ENCODE measurements at regions not wholly inside any gene's neighbourhood (a gene's known extent, or its start where the extent isn't known, plus 50 kb on each side); places are given as distances from the start of the nearest gene placed in this dataset.
"Not testable (repeated sequence)": the region's sequence is repeated elsewhere in the genome, so short reads cannot be mapped to it uniquely, and the experiment has no call there.

- Histone ChIP-seq H4K20me1 (ENCODE audit: control insufficient read depth, extremely low read depth, insufficient read depth, low read length) (no peaks in the 10 kb centered on the region), H3K4me1 (ENCODE audit: control insufficient read depth, extremely low read depth, insufficient read depth, low read length) (no peaks in the 10 kb centered on the region), H3K27me3 (ENCODE audit: control insufficient read depth, insufficient read depth, low read length) (no peaks in the 10 kb centered on the region), H3K4me3 (replicated peaks in 1 of 4; ENCODE audit: control extremely low read depth in 1 of 4, insufficient read depth in 1 of 4, low read depth in 3 of 4, low read length in 4 of 4) (no peak overlapping the region), H3K27ac (ENCODE audit: insufficient read depth, low read length) (no peak overlapping the region), H3K4me2 (ENCODE audit: extremely low read depth, insufficient read depth, low read length) (no peak overlapping the region), H3K9ac (ENCODE audit: insufficient read depth, low read length) (no peak overlapping the region), H3K9me3 (ENCODE audit: control insufficient read depth, insufficient read depth, low read depth, low read length) (no peaks in the 10 kb centered on the region), H3K79me2 (ENCODE audit: control insufficient read depth, insufficient read depth, low read length) (no peaks in the 10 kb centered on the region), H2AFZ (ENCODE audit: low read length) (no peak overlapping the region), H3K36me3 (ENCODE audit: control insufficient read depth, insufficient read depth, low read length) (no peaks in the 10 kb centered on the region)
- TF ChIP-seq EZH2 (IDR thresholded peaks at IDR 0.05; ENCODE audit: low read length, missing control alignments): no peak
- TF ChIP-seq CTCF (conservative IDR thresholded peaks at IDR 0.05 in 1 of 2, IDR thresholded peaks at IDR 0.05 in 1 of 2; ENCODE audit: low read depth in 1 of 2, low read length in 2 of 2): no peak
- DNase-seq (ENCODE audit: low read depth in 2 of 2): no peak
Measured at GRCh38 chr6:12361042-12361765, 71.0 kb downstream of the EDN1 start.

GRCh38 chr6:12363277-12363650 lies 73.1 kb downstream of the EDN1 start:
- not testable (repeated sequence) for H3K27me3 ChIP-seq (ENCODE audit: control insufficient read depth, insufficient read depth, low read length); H3K79me2 ChIP-seq (ENCODE audit: control insufficient read depth, insufficient read depth, low read length); H3K4me1 ChIP-seq (ENCODE audit: control insufficient read depth, extremely low read depth, insufficient read depth, low read length); H2AFZ ChIP-seq (ENCODE audit: low read length); H4K20me1 ChIP-seq (ENCODE audit: control insufficient read depth, extremely low read depth, insufficient read depth, low read length); H3K27ac ChIP-seq (ENCODE audit: insufficient read depth, low read length); H3K36me3 ChIP-seq (ENCODE audit: control insufficient read depth, insufficient read depth, low read length); H3K4me3 ChIP-seq (replicated peaks in 1 of 4; ENCODE audit: control extremely low read depth in 1 of 4, insufficient read depth in 1 of 4, low read depth in 3 of 4, low read length in 4 of 4); H3K9ac ChIP-seq (ENCODE audit: insufficient read depth, low read length); H3K4me2 ChIP-seq (ENCODE audit: extremely low read depth, insufficient read depth, low read length); DNase-seq (ENCODE audit: low read depth in 2 of 2); H3K9me3 ChIP-seq (ENCODE audit: control insufficient read depth, insufficient read depth, low read depth, low read length)

- H3K9me3 ChIP-seq (ENCODE audit: control insufficient read depth, insufficient read depth, low read depth, low read length): no peaks in the 10 kb centered on the region
- H3K27ac ChIP-seq (ENCODE audit: insufficient read depth, low read length): no peak overlapping the region
- H3K27me3 ChIP-seq (ENCODE audit: control insufficient read depth, insufficient read depth, low read length): peaks cover 3% of the 10 kb centered on the region
- no peaks in the 10 kb centered on the region for H3K79me2 ChIP-seq (ENCODE audit: control insufficient read depth, insufficient read depth, low read length)
- no peak overlapping the region for H3K4me3 ChIP-seq (replicated peaks in 1 of 4; ENCODE audit: control extremely low read depth in 1 of 4, insufficient read depth in 1 of 4, low read depth in 3 of 4, low read length in 4 of 4)
- H3K9ac ChIP-seq (ENCODE audit: insufficient read depth, low read length): no peak overlapping the region
- no peak overlapping the region for H2AFZ ChIP-seq (ENCODE audit: low read length)
- H4K20me1 ChIP-seq (ENCODE audit: control insufficient read depth, extremely low read depth, insufficient read depth, low read length): no peaks in the 10 kb centered on the region
- TF ChIP-seq EZH2 (IDR thresholded peaks at IDR 0.05; ENCODE audit: low read length, missing control alignments) (no peak), CTCF (conservative IDR thresholded peaks at IDR 0.05 in 1 of 2, IDR thresholded peaks at IDR 0.05 in 1 of 2; ENCODE audit: low read depth in 1 of 2, low read length in 2 of 2) (no peak)
- DNase-seq (ENCODE audit: low read depth in 2 of 2): no peak
- no peaks in the 10 kb centered on the region for H3K4me1 ChIP-seq (ENCODE audit: control insufficient read depth, extremely low read depth, insufficient read depth, low read length)
- H3K36me3 ChIP-seq (ENCODE audit: control insufficient read depth, insufficient read depth, low read length): no peaks in the 10 kb centered on the region
- H3K4me2 ChIP-seq (ENCODE audit: extremely low read depth, insufficient read depth, low read length): no peak overlapping the region
Measured at GRCh38 chr6:12363651-12364381, 73.7 kb downstream of the EDN1 start.

All from fibroblast of lung (primary cell).